ENCODE measurements at regions not wholly inside any gene's neighbourhood (a gene's known extent, or its start where the extent isn't known, plus 50 kb on each side); places are given as distances from the start of the nearest gene placed in this dataset.

DNA sequence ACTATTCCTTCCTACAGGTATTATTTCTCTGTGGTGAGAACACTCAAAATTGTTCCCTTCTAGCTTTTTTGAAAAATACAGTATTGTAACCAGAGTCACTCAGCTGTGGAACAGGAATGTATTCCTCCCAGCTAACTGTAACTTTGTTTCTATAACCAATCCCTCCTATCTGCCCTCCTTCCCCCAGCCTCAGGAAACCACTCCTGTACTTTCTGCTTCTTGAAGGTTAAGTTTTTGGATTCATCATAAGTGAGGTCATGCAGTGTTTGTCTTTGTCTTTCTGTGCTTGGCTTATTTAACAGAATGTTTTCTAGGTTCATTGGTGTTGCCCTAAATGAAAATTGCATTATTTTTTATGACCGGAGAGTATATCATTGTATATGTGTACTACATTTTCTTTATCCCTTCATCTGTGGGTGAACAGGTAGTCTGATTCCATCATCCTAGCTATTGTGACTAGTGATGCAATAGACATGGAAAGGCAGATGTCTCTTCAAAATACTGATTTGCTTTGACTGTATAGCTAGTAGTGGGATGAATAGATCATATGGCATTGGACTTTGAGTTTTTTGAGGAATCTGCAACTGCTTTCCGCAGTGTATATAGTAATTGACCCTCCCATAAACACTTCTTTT is 112.9 kb upstream of the GRK3 start:
- Histone ChIP-seq H3K9ac (ENCODE audit: low read length) (no peak overlapping the region), H2AFZ (ENCODE audit: low read depth, low read length) (no peak overlapping the region), H3K4me3 (ENCODE audit: low read length) (peak overlapping the region; percentile 27), H3K27ac (ENCODE audit: low read length) (no peak overlapping the region), H3K9me3 (ENCODE audit: low read length) (no peaks in the 10 kb centered on the region), H3K79me2 (replicated peaks; ENCODE audit: insufficient read depth, low read length) (peaks cover 54% of the 10 kb centered on the region), H3K36me3 (ENCODE audit: insufficient read depth, low read length) (no peaks in the 10 kb centered on the region), H4K20me1 (ENCODE audit: insufficient read depth) (no peaks in the 10 kb centered on the region), H3F3A (ENCODE audit: insufficient read depth, low read length, poor library complexity, severe bottlenecking) (no peaks in the 10 kb centered on the region), H3K4me2 (ENCODE audit: low read length) (peak overlapping the region; percentile 21), H3K27me3 (ENCODE audit: insufficient read depth, low read depth, low read length) (no peaks in the 10 kb centered on the region), H3K9me2 (ENCODE audit: insufficient read depth, low read length) (no peaks in the 10 kb centered on the region)
- TF ChIP-seq SMC3 (conservative IDR thresholded peaks at IDR 0.05; ENCODE audit: poor library complexity): no peak
- TF ChIP-seq, protein P1, sequence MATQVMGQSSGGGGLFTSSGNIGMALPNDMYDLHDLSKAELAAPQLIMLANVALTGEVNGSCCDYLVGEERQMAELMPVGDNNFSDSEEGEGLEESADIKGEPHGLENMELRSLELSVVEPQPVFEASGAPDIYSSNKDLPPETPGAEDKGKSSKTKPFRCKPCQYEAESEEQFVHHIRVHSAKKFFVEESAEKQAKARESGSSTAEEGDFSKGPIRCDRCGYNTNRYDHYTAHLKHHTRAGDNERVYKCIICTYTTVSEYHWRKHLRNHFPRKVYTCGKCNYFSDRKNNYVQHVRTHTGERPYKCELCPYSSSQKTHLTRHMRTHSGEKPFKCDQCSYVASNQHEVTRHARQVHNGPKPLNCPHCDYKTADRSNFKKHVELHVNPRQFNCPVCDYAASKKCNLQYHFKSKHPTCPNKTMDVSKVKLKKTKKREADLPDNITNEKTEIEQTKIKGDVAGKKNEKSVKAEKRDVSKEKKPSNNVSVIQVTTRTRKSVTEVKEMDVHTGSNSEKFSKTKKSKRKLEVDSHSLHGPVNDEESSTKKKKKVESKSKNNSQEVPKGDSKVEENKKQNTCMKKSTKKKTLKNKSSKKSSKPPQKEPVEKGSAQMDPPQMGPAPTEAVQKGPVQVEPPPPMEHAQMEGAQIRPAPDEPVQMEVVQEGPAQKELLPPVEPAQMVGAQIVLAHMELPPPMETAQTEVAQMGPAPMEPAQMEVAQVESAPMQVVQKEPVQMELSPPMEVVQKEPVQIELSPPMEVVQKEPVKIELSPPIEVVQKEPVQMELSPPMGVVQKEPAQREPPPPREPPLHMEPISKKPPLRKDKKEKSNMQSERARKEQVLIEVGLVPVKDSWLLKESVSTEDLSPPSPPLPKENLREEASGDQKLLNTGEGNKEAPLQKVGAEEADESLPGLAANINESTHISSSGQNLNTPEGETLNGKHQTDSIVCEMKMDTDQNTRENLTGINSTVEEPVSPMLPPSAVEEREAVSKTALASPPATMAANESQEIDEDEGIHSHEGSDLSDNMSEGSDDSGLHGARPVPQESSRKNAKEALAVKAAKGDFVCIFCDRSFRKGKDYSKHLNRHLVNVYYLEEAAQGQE (IDR thresholded peaks at IDR 0.05; ENCODE audit: borderline replicate concordance): no peak
- TF ChIP-seq, protein P2, sequence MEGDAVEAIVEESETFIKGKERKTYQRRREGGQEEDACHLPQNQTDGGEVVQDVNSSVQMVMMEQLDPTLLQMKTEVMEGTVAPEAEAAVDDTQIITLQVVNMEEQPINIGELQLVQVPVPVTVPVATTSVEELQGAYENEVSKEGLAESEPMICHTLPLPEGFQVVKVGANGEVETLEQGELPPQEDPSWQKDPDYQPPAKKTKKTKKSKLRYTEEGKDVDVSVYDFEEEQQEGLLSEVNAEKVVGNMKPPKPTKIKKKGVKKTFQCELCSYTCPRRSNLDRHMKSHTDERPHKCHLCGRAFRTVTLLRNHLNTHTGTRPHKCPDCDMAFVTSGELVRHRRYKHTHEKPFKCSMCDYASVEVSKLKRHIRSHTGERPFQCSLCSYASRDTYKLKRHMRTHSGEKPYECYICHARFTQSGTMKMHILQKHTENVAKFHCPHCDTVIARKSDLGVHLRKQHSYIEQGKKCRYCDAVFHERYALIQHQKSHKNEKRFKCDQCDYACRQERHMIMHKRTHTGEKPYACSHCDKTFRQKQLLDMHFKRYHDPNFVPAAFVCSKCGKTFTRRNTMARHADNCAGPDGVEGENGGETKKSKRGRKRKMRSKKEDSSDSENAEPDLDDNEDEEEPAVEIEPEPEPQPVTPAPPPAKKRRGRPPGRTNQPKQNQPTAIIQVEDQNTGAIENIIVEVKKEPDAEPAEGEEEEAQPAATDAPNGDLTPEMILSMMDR (IDR thresholded peaks at IDR 0.05; ENCODE audit: poor library complexity, severe bottlenecking): no peak
- TF ChIP-seq RAD21 (conservative IDR thresholded peaks at IDR 0.05): no peak
- TF ChIP-seq EZH2 (IDR thresholded peaks at IDR 0.05; ENCODE audit: borderline replicate concordance, insufficient read depth, low read length, poor library complexity, severe bottlenecking): no peak
- no peak for TF ChIP-seq TAF1 (IDR thresholded peaks at IDR 0.05; ENCODE audit: low read depth)
- TF ChIP-seq MXI1 (conservative IDR thresholded peaks at IDR 0.05; ENCODE audit: poor library complexity, severe bottlenecking): no peak
- TF ChIP-seq EP300 (conservative IDR thresholded peaks at IDR 0.05; ENCODE audit: poor library complexity, severe bottlenecking): no peak
- TF ChIP-seq POLR2AphosphoS5 (IDR thresholded peaks at IDR 0.05): no peak

DNA sequence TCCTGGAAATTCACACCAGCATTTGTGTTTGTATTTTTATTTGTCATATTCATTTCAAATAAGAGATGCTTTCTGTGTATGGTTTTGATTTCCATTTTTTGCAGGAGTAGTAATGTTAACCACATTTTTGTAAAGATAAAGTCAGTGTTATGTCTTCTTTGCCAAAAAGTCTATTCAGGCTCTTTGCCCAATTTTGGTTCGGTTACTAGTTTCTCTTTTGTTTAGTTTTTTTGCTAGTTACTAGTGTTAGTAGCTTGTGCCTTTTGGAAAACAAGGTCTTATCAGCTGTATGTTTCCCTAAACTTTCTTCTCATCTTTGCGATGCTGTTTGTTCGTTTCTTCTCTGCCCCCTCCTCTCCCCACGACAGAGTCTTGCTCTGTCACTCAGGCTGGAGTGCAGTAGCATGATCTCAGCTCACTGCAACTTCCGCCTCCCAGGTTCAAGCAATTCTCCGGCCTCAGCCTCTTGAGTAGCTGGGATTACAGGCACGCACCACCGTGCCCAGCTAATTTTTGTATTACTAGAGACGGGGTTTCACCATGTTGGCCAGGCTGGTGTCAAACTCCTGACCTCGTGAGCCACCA is 112.3 kb upstream of the GRK3 start:
- Histone ChIP-seq H3K27ac (ENCODE audit: low read length) (no peak overlapping the region), H3K9me3 (ENCODE audit: low read length) (no peaks in the 10 kb centered on the region), H3K4me2 (ENCODE audit: low read length) (no peak overlapping the region), H3K9ac (ENCODE audit: low read length) (no peak overlapping the region), H3K79me2 (replicated peaks; ENCODE audit: insufficient read depth, low read length) (peaks cover 54% of the 10 kb centered on the region), H4K20me1 (ENCODE audit: insufficient read depth) (no peaks in the 10 kb centered on the region), H3K9me2 (ENCODE audit: insufficient read depth, low read length) (no peaks in the 10 kb centered on the region), H3K36me3 (ENCODE audit: insufficient read depth, low read length) (no peaks in the 10 kb centered on the region), H3K27me3 (ENCODE audit: insufficient read depth, low read depth, low read length) (no peaks in the 10 kb centered on the region), H3K4me3 (ENCODE audit: low read length) (no peak overlapping the region), H2AFZ (ENCODE audit: low read depth, low read length) (no peak overlapping the region), H3F3A (ENCODE audit: insufficient read depth, low read length, poor library complexity, severe bottlenecking) (no peaks in the 10 kb centered on the region)
- TF ChIP-seq EP300 (conservative IDR thresholded peaks at IDR 0.05; ENCODE audit: poor library complexity, severe bottlenecking) (no peak), SMC3 (conservative IDR thresholded peaks at IDR 0.05; ENCODE audit: poor library complexity) (no peak), RAD21 (conservative IDR thresholded peaks at IDR 0.05) (no peak), EZH2 (IDR thresholded peaks at IDR 0.05; ENCODE audit: borderline replicate concordance, insufficient read depth, low read length, poor library complexity, severe bottlenecking) (no peak), MXI1 (conservative IDR thresholded peaks at IDR 0.05; ENCODE audit: poor library complexity, severe bottlenecking) (no peak), POLR2AphosphoS5 (IDR thresholded peaks at IDR 0.05) (no peak)
- TF ChIP-seq, protein P1 (IDR thresholded peaks at IDR 0.05; ENCODE audit: borderline replicate concordance): no peak
